Caco-2 (cell line): ENCODE measurements at regions not wholly inside any gene's neighbourhood (a gene's known extent, or its start where the extent isn't known, plus 50 kb on each side); places are given as distances from the start of the nearest gene placed in this dataset.

ENCODE experiments used
- BruUV-seq: library from RNA; stranded (reverse); fragments of 400-500 nt; replicated peaks from 2 replicates; lab custom pipeline; 2021; lab: Mats Ljungman, UMichigan
- CTCF ChIA-PET: fragments of 300-600 bp; sonication (Branson Sonifier 250); formaldehyde crosslinking; loops from one replicate; lab custom pipeline; 2022; ENCODE audit warnings: antibody characterized with exemption; lab: Charles Lee
- POLR2A ChIA-PET: fragments of 300-600 bp; sonication (Branson Sonifier 250); formaldehyde crosslinking; loops from one replicate; lab custom pipeline; 2022; ENCODE audit warnings: antibody characterized with exemption; lab: Charles Lee
- DNase-seq, 2 experiments: peaks; one replicate each; pipeline versions ENCODE4 v3.0.0 to v3.0.0-alpha.2; 2020 to 2022
- H3K27me3 ChIP-seq: replicated peaks from 2 replicates; pipeline ENCODE4 v1.6.0; 2011; ENCODE audit warnings: low read length; ENCODE audit not compliant: control insufficient read depth, insufficient read depth
- H3K36me3 ChIP-seq: 2 replicates; pipeline ENCODE4 v1.5.1; 2011; ENCODE audit warnings: low read length; ENCODE audit not compliant: control insufficient read depth, insufficient read depth
- H3K4me1 ChIP-seq: fragments of 250-450 bp; sonication (Bioruptor Pico); 2 replicates; pipeline ENCODE4 v1.5.1; 2020; ENCODE audit warnings: mild to moderate bottlenecking
- H3K4me3 ChIP-seq: 2 replicates; pipeline ENCODE4 v1.5.1; 2011; ENCODE audit warnings: low read depth, mild to moderate bottlenecking, control low read depth, low read length
- H3K9me3 ChIP-seq: fragments of 250-450 bp; sonication (Bioruptor Pico); 2 replicates; pipeline ENCODE4 v1.5.1; 2020; ENCODE audit warnings: mild to moderate bottlenecking, moderate library complexity
- H3K27ac Mint-ChIP-seq: one replicate; pipeline ENCODE4 v1.8.0; 2022; ENCODE audit warnings: mixed read lengths; ENCODE audit not compliant: unreplicated experiment
- H3K27me3 Mint-ChIP-seq: one replicate; pipeline ENCODE4 v1.8.0; 2022; ENCODE audit warnings: mixed read lengths; ENCODE audit not compliant: insufficient read depth, unreplicated experiment
- H3K36me3 Mint-ChIP-seq: one replicate; pipeline ENCODE4 v1.8.0; 2022; ENCODE audit warnings: mild to moderate bottlenecking, mixed read lengths; ENCODE audit not compliant: insufficient read depth, unreplicated experiment
- H3K4me1 Mint-ChIP-seq: one replicate; pipeline ENCODE4 v1.8.0; 2022; ENCODE audit warnings: low read depth, mixed read lengths; ENCODE audit not compliant: unreplicated experiment
- H3K4me3 Mint-ChIP-seq: one replicate; pipeline ENCODE4 v1.8.0; 2022; ENCODE audit warnings: mild to moderate bottlenecking, moderate library complexity, mixed read lengths; ENCODE audit not compliant: unreplicated experiment
- H3K9me3 Mint-ChIP-seq: one replicate; pipeline ENCODE4 v1.8.0; 2022; ENCODE audit warnings: mixed read lengths; ENCODE audit not compliant: unreplicated experiment
- intact Hi-C: fragments of 100-400 bp; cut with micrococcal nuclease; formaldehyde crosslinking; loops from one replicate; pipeline ENCODE4 v1.10.0; 2022; ENCODE audit not compliant: unreplicated experiment
- TF ChIP-seq, protein P1 (sequence below), 2 experiments: fragments of 200-600 bp in 1 of 2; IDR thresholded peaks; 1 replicate in 1 of 2; 2 replicates in 1 of 2; pipeline versions ENCODE4 v1.5.1 to v1.8.0; 2011 to 2022; ENCODE audit warnings: antibody characterized with exemption in 1 of 2, control low read depth in 1 of 2, inconsistent platforms in 1 of 2, low read depth in 1 of 2, low read length in 1 of 2, mild to moderate bottlenecking in 1 of 2, moderate library complexity in 1 of 2; ENCODE audit not compliant: insufficient read depth in 1 of 2, severe bottlenecking in 1 of 2, unreplicated experiment in 1 of 2

DNA sequence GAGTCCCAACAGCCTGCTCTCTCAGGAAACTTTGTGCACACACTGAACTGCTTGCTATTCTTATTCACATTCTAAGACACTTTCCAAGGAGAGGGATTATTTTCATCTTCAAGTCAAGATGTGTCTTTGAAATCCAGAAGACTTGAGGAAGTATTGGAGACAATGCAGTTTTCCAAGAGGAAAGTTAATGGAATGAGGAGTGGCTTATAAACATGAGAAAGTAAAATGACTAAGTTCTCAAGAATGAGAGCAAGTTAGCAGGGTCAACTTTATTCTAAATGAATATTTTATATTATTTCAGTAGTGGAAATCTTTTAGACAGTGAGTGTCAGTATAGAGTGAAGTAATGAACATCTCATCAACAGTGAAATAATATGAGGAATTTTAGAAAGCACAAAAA, 1239.3 kb downstream of the MRPL39 start:
- DNase-seq = no peak
- intact Hi-C loops = no loop called here
- H3K27me3 ChIP-seq = no peaks in the 10 kb centered on the region
- Mint-ChIP-seq H3K9me3 (no peaks in the 10 kb centered on the region), H3K36me3 (no peaks in the 10 kb centered on the region), H3K27me3 (no peaks in the 10 kb centered on the region), H3K27ac (no peak overlapping the region), H3K4me3 (no peak overlapping the region), H3K4me1 (no peaks in the 10 kb centered on the region)
- no peaks in the 10 kb centered on the region for H3K9me3 ChIP-seq
- CTCF ChIA-PET = no interaction called here
- POLR2A ChIA-PET = no interaction called here
- TF ChIP-seq, protein P1, sequence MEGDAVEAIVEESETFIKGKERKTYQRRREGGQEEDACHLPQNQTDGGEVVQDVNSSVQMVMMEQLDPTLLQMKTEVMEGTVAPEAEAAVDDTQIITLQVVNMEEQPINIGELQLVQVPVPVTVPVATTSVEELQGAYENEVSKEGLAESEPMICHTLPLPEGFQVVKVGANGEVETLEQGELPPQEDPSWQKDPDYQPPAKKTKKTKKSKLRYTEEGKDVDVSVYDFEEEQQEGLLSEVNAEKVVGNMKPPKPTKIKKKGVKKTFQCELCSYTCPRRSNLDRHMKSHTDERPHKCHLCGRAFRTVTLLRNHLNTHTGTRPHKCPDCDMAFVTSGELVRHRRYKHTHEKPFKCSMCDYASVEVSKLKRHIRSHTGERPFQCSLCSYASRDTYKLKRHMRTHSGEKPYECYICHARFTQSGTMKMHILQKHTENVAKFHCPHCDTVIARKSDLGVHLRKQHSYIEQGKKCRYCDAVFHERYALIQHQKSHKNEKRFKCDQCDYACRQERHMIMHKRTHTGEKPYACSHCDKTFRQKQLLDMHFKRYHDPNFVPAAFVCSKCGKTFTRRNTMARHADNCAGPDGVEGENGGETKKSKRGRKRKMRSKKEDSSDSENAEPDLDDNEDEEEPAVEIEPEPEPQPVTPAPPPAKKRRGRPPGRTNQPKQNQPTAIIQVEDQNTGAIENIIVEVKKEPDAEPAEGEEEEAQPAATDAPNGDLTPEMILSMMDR (IDR thresholded peaks at IDR 0.05; ENCODE audit: insufficient read depth in 1 of 2, low read depth in 1 of 2, low read length in 1 of 2, severe bottlenecking in 1 of 2, unreplicated experiment in 1 of 2) = no peak
- no TSS peak for BruUV-seq
- H3K4me3 ChIP-seq = no peak overlapping the region
- H3K4me1 ChIP-seq = no peaks in the 10 kb centered on the region
- no peaks in the 10 kb centered on the region for H3K36me3 ChIP-seq

DNA sequence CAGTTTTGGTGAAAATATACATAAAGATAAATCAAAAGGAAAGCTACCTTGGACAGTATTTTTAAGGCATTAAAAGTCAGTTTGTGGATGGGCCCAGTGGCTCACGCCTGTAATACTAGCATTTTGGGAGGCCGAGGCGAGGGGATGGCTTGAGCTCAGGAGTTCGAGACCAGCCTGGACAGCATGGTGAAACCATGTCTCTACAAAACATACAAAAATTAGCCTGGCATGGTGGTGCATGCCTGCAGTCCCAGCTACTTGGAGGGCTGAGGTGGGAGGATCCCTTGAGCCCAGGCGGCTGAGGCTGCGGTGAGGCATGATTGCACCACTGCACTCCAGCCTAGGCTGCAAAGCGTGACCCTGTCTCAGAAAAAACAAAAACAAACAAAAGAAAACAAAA, 1253.8 kb downstream of the MRPL39 start:
- Histone ChIP-seq H3K4me3 (no peak overlapping the region), H3K9me3 (no peaks in the 10 kb centered on the region), H3K4me1 (no peaks in the 10 kb centered on the region), H3K27me3 (no peaks in the 10 kb centered on the region), H3K36me3 (no peaks in the 10 kb centered on the region)
- ChIA-PET POLR2A (no interaction called here), CTCF (no interaction called here)
- Mint-ChIP-seq H3K36me3 (no peaks in the 10 kb centered on the region), H3K9me3 (no peaks in the 10 kb centered on the region), H3K27me3 (no peaks in the 10 kb centered on the region), H3K4me1 (no peaks in the 10 kb centered on the region), H3K27ac (no peak overlapping the region), H3K4me3 (no peak overlapping the region)
- BruUV-seq = no TSS peak
- intact Hi-C loops = no loop called here
- DNase-seq = no peak
- TF ChIP-seq, protein P1 (IDR thresholded peaks at IDR 0.05; ENCODE audit: insufficient read depth in 1 of 2, low read depth in 1 of 2, low read length in 1 of 2, severe bottlenecking in 1 of 2, unreplicated experiment in 1 of 2) = no peak

DNA sequence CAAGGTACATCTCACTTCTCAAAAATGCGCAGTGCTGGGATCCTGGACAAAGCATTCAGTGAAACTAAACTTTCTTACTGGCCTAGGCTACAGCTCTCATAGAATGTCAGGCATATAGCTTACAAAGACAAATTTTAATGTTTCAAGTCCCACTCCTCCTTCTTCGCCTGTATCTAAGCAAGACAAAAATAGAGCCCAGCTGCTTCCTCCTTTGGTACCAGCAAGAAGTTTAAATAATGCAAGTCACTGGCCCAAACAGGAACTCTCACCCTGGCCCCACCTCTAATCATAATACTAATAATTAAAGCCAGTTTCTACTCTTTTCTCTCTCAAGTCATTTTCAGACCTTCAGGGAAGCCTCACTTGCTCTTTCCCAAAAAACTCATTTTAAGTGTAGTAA, 1267.9 kb downstream of the MRPL39 start:
- intact Hi-C loops = no loop called here
- BruUV-seq = no TSS peak
- Histone ChIP-seq H3K4me3 (no peak overlapping the region), H3K9me3 (no peaks in the 10 kb centered on the region), H3K4me1 (no peaks in the 10 kb centered on the region), H3K27me3 (no peaks in the 10 kb centered on the region), H3K36me3 (no peaks in the 10 kb centered on the region)
- Mint-ChIP-seq H3K4me3 (no peak overlapping the region), H3K4me1 (no peaks in the 10 kb centered on the region), H3K27me3 (no peaks in the 10 kb centered on the region), H3K27ac (no peak overlapping the region), H3K9me3 (no peaks in the 10 kb centered on the region), H3K36me3 (no peaks in the 10 kb centered on the region)
- no peak for DNase-seq
- TF ChIP-seq, protein P1 (IDR thresholded peaks at IDR 0.05; ENCODE audit: insufficient read depth in 1 of 2, low read depth in 1 of 2, low read length in 1 of 2, severe bottlenecking in 1 of 2, unreplicated experiment in 1 of 2) = no peak
- POLR2A ChIA-PET = no interaction called here
- CTCF ChIA-PET = no interaction called here
